ENCODE measurements at regions not wholly inside any gene's neighbourhood (a gene's known extent, or its start where the extent isn't known, plus 50 kb on each side); places are given as distances from the start of the nearest gene placed in this dataset.

DNA sequence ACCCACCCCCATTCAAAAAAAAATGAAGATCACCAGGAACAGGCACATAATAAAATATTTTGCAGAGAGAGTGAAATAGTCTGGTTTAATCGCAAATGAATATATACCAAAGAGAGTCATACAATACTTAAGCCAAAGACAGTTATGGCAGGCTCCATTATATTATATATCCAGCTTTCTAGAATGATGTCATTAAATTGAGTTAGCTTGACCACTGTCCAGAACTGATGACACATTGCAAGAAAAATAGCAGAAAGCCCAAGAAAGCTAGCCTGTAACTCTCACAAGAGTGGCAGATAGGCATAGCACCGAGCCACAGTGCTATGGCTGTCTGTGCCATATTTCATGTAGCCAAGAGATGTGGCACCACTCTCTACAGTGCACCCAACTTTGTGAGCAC is 231.9 kb upstream of the SEMA6D start:
- no peak for DNase-seq (ENCODE audit: low read depth in 1 of 2, low spot score in 1 of 2)

DNA sequence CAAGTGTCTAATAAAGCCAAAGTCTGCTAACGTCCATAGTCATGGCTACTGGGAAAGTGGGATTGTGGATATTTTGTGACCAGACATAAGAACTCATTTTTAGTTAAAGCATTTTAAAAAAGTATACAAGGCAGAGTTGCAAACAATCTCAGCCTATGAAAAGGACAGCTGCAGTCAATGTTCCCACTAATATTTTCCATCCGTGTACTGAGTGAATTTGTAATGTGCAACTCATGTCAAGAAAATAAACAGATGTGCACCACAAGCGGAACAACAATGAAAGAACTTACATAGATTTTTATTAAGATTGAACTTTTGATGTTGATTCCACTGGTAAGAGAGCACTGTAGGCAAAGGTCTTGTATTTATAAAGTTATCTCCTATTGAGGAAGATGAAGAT is 231.3 kb upstream of the SEMA6D start:
- no peak for DNase-seq (ENCODE audit: low read depth in 1 of 2, low spot score in 1 of 2)

DNA sequence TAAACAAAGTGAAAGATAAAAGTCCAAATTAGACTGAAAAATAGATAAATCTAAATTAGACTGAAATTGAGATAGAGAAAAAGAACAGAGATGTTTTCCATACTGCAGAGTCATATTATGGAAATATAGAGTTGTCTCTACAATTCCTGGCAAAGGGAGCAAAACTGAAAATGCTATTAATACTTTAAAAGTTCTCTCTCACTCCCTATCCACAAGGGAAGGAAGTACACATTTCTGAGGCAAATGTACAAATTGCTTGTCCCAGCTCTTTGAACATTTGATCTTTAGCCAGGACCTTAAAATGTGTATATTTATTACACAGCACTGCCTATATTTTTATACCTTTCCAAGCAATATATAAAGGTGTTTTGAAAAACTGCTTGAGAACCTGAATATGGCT is 225.1 kb upstream of the SEMA6D start:
- no peak for DNase-seq (ENCODE audit: low read depth in 1 of 2, low spot score in 1 of 2)

DNA sequence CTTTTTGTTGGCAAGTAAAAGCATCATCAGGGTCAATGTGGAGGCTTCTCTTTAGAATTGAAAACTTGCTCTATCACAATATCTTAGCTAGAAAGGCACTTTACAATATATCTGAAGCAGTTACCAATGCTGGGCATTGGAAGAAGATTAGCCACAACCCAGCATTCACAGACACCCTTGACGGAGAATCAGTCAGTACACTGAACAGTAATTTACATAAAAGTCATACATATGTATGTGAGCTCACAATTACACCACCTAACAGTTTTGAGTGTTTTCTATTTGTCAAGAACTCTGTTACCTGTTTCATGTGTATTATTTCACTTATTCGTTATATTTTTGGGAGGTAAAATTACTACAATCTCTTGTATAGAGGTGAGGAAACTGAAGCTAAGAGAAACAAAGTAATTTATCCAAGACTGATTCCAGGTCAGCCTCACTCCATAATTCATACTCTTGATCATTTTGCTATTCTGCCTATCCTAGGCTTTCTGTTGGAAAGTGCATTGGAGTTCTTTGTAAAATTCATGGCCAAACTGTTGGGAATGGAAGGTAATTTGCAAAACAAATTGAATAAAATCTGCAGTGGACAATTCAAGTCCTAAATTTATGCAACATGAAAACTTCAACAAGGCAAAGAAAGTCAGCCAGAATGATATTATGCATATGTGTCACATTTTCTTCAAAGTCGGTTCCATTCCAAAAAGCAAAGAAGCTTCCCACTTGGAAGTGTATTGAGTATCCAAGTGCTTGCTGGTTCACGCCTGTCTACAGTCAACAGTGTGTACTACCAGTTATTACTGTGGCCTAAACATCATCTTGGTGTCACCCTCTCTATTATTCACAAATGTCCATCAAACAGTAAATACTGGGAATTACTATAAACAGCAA is 223.7 kb upstream of the SEMA6D start:
- no peak for DNase-seq (ENCODE audit: low read depth in 1 of 2, low spot score in 1 of 2)

DNA sequence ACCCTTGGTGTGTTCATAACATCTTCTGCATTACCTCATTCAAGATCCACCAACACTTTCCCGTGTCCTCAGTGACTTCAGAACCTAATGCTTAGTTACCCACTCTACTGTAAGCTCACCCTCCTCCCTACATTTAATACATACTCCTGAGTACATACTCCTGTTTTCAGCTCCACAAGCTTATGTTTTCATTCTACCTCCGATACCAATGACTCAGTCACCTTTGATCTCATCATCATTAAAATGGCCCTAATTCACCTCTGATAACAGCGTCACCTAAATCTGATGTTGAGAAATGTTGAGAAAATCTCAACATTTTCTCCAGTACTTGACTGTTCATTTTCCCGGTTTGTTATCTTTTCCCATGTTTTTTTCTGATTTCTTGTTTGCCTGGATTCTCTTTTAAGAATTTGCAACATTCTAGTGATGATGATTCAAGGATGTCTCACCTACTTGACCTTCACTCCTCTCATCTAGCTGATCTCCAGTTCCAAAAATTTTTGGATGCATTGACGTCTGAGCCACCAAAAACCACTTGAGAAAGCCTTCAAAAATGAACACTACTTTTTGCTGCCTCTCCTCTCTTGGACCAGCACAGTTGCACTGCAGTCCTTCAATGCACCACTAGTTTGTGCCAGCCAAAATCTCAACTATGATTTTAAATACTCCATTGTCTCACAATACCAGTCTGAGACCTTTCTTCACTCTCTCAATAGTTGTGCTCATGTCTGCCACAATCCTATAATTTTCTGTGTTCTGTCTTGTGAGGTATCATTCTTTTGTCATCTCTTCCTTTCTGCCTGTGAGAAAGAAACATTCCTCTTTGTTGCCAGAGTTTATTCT is 220.7 kb upstream of the SEMA6D start:
- no peak for DNase-seq (ENCODE audit: low read depth in 1 of 2, low spot score in 1 of 2)

DNA sequence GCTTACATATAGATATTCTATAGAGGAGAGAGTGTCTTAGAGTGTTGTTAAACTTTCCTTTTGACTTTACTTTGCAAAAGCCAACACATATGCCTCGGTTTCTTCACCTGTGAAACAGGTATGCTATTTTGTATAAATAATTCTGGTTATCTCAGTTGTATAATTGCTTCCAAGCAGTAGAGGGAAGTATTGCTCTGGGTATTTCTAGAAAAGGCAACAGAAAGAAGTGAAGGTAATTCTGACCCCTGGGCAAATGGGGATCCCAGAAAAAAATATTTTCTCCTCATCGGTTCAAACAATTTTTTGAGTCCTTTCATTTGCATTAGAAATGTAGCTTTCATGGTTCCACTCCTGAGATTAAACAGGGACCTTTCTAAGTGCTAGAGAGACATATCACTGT is 216.5 kb upstream of the SEMA6D start:
- DNase-seq (ENCODE audit: low read depth in 1 of 2, low spot score in 1 of 2): no peak

DNA sequence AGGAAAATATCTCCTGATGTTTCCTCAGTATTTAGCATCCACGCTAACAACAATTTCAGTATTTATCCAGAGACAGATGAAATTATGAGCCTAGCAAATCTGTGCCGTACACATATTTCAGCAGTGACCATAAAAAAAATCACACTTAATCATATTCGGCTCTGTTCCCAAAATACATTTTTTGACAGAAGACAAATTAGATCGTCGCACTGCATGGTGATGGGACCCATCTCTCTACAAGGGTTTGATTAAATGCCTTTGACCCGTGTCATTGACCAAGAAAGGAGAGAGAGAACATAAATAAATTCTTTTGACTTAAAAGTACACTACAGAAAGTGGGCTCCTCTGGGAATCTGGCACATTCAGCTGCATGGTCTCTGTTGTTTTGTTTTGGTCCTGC is 215.3 kb upstream of the SEMA6D start:
- no peak for DNase-seq (ENCODE audit: low read depth in 1 of 2, low spot score in 1 of 2)

DNA sequence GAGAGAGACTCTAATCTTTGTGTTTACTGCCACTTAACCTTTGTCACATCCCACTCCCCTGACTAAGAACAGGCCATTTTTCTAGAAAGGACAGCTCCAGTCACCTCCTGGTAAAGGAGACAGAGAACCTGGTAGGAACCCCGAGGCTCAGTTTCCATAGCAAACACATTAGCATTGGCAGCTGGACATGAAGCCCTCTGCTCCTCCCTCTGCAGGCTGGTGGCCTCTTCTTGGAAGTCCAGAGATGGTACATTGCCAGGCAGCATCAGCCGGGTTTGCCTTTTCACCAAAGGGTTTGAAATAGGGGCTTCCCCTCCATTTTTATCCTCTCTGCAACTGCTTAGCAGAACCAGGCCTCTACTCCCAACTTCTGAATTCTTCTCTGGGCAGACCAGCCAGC is 213.4 kb upstream of the SEMA6D start:
- DNase-seq (ENCODE audit: low read depth in 1 of 2, low spot score in 1 of 2): no peak

DNA sequence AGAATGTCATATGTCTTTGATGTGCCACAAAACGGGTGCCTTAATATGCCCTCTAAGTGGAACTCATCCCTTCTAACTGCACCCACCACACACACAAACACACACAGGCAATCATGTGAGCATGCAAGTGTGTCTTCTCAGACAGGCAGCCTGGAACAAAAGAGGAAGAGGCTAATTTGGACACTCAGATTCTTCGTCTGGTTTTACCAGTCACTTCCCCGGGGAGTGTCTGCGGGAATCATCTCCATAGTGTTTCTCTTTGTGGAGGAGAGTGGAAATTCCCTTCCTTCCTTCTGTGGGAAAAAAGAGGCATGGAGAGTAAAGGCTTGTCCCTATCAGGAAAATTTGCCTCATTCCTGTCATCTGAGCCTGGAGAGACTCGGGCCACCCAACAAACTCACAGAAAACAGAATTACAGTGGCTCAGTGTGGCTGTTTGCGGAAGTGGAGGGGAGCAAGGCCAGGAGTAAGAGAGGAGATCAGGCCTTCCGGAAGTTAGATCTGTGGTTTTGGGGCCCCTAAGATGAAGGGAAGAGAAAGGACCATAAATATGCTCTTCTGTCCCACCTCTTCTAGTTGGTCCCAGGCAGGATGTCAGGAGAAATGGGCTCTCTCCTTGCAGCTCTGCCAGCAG is 212.6 kb upstream of the SEMA6D start:
- DNase-seq (ENCODE audit: low read depth in 1 of 2, low spot score in 1 of 2): no peak

DNA sequence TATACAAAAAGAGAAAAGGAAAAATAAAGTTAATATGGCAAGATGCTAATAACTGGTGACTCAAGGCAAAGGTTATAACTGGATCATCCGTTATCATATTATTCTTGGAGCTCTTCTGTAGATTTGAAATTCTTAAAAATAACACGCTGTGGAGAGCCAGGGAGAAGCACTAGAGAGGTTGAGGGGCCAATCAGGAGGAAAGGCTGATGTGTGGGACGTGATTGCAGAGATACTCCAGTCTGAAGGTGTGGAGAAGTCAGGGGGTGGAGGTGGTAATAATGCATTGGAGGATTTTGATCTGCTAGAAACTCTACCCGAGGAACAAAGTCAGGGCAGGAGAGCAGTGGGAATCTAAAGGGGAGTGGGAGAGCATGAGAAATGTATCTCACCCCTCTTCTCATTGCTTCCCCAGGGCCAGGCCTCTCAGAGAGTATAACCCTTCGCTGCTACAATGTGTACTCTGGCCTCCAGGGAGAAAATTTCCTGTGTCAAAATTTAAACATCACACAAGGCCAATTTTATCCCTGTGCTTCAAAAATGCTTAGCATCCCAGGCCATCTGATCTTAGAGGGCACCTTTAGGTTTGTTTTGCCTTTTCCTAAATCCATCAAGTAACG is 211.5 kb upstream of the SEMA6D start:
- no peak for DNase-seq (ENCODE audit: low read depth in 1 of 2, low spot score in 1 of 2)

DNA sequence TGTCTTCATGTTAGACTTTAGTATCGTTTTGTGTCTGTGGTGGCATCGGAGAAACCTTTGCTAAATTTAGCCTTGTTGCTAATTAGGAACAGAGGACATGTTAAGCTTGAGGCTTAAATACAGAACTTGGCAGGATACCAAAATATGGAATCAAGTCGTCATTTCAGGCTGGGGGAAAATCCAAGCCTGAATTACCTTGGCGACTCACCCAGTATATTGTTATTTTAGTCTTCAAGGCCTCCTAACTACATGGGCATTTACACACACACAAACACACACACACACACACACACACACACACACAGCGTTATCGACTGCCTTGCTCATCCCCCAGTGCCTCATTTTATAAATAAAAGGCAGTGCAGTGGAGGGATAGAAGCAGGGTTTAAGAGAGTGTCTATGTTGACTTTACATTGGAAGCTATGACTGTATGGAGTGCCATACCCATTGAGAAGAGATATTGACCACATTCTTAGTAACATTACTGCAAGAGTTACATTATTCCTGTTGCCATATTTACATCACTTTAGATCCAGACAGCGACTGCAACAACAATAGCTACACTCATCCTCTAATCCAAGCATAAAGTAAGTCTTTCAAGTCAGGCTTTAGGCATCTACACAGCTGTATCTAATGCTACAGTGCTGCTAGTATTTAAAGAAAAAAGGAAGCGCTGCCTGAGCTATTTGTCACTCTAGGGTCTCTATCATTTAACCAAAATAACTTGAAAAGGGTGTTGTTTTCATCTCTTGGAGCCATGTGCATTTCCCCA is 210.8 kb upstream of the SEMA6D start:
- no peak for DNase-seq (ENCODE audit: low read depth in 1 of 2, low spot score in 1 of 2)

DNA sequence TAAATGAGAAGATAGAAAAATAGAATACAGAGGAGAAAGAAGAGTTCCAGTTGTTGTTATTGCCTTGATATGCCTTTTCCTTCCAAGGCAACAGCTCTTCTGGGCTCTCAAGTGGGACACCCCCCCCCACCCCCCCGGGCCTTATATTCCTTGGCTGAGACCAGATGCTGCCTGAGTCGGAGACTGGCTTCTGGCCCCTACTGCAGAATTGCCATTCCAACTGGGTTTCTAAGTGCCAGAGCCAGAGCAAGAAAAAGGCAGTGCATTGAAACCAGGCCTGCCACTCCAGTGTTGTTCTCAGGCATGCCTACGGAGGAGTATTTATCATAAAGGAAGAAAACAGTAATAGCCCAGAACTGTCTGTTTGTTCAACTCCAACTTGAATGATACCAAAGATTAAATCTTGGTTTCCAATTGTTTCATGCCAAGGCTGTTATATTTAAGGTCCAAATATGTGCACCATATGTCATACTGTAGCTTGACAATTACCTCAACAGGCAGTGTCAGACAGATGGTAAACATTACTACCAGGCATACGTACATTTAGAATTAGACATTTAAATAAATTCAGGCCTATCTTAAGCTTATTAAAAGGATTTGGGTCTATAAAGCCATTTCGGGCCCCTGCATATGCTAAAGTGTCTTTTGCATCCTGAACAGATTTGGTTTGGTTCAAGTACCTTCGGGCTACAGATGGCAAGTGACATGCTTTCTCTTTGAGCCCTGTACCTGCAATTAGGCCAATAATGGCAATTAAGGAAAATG is 209.9 kb upstream of the SEMA6D start:
- no peak for DNase-seq (ENCODE audit: low read depth in 1 of 2, low spot score in 1 of 2)

DNA sequence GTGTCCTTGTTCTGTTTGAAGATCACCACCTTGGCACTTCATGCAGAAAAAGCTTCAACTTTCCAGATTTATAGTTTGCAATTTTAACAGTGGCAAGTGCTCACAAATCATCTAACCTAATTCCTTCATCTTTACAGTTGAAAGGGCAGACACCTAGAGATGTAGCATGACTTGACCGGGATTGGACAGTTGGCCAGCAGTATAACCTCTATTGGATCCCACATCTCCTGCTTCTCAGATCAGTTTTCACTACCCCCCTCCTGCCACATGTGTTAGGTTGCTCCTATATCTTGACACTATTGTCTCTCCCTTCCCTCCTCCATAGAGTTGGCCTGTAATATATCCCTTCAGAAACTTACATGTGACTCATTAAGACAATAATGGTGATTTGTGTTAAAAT is 206.0 kb upstream of the SEMA6D start:
- DNase-seq (ENCODE audit: low read depth in 1 of 2, low spot score in 1 of 2): no peak

DNA sequence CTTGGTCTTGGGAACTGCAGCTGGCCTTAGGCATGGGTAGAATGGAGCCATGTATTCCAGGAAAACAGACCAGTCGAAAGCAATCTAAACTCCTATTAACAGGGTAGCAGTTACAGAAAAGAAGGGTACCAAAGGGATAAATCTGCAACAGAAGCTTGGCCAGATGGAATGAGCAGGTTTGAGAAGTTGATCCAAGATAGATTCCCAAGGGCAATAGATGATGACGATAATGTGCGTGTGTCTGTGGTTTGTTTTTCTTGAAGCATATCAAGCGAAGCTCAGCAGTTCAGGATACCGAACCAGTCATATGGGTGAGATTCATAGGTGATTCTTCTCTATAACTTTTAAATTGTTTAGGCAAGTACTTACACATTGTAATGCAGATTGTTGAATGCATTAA is 203.8 kb upstream of the SEMA6D start:
- DNase-seq (ENCODE audit: low read depth in 1 of 2, low spot score in 1 of 2): no peak

DNA sequence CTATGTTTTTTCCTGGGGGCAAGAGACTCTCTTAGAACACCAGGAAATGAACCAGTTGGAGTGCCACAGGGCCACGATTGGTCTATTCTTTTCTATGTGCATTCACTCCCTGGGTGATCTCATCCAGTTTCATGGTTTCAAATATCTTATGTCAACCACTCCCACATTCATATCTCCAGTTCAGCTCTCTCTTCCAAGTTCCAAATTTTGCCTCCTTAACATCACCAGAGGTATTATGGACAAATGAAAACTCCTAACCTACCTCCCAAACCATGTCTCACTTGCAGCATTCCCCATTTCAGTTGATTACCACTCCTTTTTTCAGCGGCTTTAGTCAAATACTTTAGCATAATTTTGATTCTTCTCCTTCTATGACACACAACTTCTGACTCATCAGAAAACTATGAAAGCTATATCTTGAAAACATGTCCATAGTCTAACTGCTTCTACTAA is 203.1 kb upstream of the SEMA6D start:
- DNase-seq (ENCODE audit: low read depth in 1 of 2, low spot score in 1 of 2): no peak

DNA sequence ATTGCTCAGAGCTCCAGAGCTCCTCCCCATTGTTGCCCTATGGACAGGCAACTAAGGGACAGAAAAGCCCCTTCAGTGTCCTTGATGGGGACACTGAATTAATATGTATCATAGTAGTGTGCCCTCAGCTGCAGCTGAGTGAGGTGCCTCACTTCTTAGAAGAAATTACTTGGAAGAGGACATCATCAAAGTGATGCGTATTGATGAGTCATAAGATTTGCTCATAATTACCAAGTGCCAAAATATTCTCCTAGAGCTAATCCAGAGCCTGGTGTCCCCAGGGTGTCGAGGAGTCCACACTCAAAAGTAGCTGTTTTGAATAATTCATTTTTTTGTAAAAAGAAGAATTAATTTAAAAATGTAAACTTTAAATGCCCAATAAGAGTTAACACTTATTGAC is 200.7 kb upstream of the SEMA6D start:
- no peak for DNase-seq (ENCODE audit: low read depth in 1 of 2, low spot score in 1 of 2)

DNA sequence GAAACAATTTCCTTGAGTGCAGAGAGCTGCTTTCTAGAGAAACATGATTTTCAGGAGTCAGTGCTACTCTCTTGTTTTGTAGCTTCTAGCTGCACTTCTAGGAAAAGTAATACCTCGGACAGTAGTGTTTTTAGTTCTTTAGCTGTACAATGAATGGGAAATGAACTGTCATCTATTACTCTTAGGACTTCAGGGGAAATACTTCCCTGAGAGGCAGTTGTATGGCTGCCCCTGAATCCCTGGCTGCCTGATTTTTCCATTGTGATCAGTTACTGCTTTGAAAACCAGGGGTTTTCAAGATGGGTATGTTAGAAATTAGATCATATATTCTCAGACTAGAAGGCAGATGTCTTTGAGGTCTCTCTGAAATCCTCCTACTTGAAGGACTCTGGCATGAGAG is 200.3 kb upstream of the SEMA6D start:
- no peak for DNase-seq (ENCODE audit: low read depth in 1 of 2, low spot score in 1 of 2)

DNA sequence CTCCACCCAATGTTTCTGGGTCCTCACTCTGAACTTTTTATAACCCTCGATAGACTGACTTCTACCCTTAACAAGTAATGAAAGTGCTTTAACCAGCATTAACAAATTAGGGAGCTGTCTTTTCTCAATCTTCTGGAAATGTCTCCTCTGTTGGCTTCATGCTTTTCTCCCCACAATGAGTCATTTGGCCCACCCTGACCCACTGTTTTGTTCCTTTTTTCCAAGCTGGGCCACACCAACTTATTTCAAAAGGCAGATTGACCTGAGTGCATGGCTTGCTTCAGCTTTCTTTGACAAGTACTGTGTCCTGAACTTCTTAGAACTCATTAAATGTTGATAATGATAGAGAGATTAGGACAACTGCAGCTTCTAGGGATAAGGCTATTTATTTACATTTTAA is 199.6 kb upstream of the SEMA6D start:
- no peak for DNase-seq (ENCODE audit: low read depth in 1 of 2, low spot score in 1 of 2)

DNA sequence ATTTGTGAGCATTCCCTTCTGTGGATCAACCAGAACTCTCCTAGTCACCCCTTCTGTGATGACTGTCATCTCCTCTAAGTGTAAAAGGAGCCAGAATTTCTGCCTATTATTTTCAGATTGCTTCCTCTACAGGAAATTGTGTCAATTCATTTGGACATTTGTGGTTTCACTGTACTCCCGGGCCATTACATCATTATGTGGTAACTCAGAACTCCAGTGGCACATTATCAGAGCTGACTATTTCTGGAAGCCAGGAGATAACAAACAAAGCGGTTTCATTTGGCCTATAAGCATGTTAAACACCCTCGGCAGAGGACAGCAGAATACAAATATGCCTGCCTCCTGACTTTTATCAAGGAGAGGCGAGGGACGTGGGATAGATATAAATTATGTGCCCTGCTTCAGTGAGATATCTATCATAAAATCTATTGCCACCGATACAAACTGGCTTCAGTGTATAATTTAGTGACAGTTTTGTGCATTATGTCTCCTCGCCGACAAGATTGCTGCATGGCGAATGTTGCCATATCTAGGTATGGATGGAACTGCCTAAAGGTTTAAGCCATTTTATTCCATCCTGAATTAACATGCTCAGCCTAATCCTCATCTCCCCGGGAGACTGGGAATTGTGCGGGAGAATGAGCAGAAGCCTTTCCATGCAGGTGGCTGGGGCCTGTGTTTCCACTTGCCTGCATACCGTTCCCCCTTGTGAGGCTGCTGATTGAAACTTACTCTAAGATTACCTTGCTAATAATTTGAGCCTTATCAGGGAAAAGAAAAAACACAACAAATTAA is 193.4 kb upstream of the SEMA6D start:
- DNase-seq (ENCODE audit: low read depth in 1 of 2, low spot score in 1 of 2): no peak
